LNCaP clone FGC (cell line): ENCODE measurements at regions not wholly inside any gene's neighbourhood (a gene's known extent, or its start where the extent isn't known, plus 50 kb on each side); places are given as distances from the start of the nearest gene placed in this dataset.
"Not testable (repeated sequence)": the region's sequence is repeated elsewhere in the genome, so short reads cannot be mapped to it uniquely, and the experiment has no call there.

Source experiments
- DNase-seq: peaks from one replicate; pipeline ENCODE4 v3.0.0-alpha.2; 2011; ENCODE audit warnings: low read depth
- H3K4me3 ChIP-seq: 2 replicates; pipeline ENCODE4 v1.5.1; 2011; ENCODE audit warnings: mild to moderate bottlenecking, low read depth, low read length, control low read depth
- TF ChIP-seq, protein P1 (sequence below): IDR thresholded peaks from 2 replicates; pipeline ENCODE4 v1.5.1; 2012; ENCODE audit warnings: mild to moderate bottlenecking; ENCODE audit not compliant: control insufficient read depth, insufficient read depth; ENCODE audit errors: extremely low read depth

- TF ChIP-seq, protein P1, sequence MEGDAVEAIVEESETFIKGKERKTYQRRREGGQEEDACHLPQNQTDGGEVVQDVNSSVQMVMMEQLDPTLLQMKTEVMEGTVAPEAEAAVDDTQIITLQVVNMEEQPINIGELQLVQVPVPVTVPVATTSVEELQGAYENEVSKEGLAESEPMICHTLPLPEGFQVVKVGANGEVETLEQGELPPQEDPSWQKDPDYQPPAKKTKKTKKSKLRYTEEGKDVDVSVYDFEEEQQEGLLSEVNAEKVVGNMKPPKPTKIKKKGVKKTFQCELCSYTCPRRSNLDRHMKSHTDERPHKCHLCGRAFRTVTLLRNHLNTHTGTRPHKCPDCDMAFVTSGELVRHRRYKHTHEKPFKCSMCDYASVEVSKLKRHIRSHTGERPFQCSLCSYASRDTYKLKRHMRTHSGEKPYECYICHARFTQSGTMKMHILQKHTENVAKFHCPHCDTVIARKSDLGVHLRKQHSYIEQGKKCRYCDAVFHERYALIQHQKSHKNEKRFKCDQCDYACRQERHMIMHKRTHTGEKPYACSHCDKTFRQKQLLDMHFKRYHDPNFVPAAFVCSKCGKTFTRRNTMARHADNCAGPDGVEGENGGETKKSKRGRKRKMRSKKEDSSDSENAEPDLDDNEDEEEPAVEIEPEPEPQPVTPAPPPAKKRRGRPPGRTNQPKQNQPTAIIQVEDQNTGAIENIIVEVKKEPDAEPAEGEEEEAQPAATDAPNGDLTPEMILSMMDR: no peak
- DNase-seq: no peak
- no peak overlapping the region for H3K4me3 ChIP-seq
Measured at GRCh38 chr4:3607690-3608552, 75.7 kb upstream of the LRPAP1 start.

GRCh38 chr4:3606850-3607249 is 74.6 kb upstream of the LRPAP1 start:
- H3K4me3 ChIP-seq, DNase-seq: not testable (repeated sequence)

DNA sequence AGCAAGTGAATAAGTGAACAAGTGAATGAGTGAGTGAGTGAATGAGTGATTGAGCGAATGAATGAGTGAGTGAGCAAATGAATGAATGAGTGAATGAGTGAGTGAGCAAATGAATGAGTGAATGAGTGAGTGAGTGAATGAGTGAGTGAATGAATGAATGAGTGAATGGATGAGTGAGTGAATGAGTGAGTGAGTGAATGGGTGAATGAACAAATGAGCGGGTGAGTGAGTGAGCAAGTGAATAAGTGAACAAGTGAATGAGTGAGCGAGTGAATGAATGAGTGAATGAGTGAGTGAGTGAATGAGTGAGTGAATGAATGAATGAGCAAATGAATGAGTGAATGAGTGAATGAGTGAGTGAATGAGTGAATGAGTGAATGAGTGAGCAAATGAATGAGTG is 74.0 kb upstream of the LRPAP1 start:
- H3K4me3 ChIP-seq, DNase-seq: not testable (repeated sequence)

GRCh38 chr4:3605491-3605890 is 73.3 kb upstream of the LRPAP1 start:
- TF ChIP-seq, protein P1: no peak
- no peak for DNase-seq
- no peak overlapping the region for H3K4me3 ChIP-seq

GRCh38 chr4:3602886-3603645 is 70.8 kb upstream of the LRPAP1 start:
- not testable (repeated sequence) for DNase-seq, H3K4me3 ChIP-seq

DNA sequence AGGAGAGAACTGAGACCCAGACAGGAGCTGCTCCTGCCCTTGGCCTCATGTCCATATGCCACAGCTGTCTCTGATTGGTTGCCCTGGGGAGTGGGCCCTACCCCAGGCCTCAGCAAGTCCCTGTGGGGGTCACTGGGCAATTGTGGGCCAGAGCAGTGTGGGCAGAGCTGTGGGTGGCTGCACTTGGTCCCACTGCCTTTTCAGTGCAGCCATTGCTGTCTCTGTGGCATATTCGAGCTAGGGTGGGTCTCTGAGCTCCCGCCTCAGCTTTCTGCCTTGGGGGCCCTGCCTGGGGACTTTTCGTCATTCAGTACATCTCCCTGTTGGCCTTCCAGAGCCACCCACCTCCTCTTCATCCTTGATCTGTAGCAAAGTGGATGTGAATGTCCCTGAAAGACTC is 69.8 kb upstream of the LRPAP1 start:
- no peak overlapping the region for H3K4me3 ChIP-seq
- no peak for DNase-seq
- TF ChIP-seq, protein P1: no peak

- DNase-seq, H3K4me3 ChIP-seq: not testable (repeated sequence)
Measured at GRCh38 chr4:3601108-3601690, 69.0 kb upstream of the LRPAP1 start.

DNA sequence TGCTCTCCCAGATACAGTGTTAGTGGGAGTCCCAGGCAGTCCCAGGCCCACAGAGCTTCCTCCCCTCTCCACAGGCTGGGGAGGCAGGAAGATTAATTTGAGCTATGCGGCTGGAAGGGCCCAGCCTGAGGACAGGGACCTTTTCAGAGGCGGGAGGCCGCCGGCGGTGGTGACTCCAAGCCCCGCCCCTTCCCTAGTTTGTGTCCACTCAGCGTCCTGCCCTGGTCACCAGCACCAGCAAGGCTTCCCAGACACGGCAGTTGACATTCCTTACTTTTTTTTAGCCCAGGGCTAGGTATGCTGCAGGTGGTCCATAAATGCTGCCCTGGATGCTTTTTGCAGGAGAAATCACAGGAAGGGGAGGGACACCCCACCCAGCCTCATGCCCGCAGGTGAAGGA is 67.7 kb upstream of the LRPAP1 start:
- H3K4me3 ChIP-seq: no peak overlapping the region
- TF ChIP-seq, protein P1: no peak
- DNase-seq: no peak
